SK-N-SH (cell line): ENCODE measurements at regions not wholly inside any gene's neighbourhood (a gene's known extent, or its start where the extent isn't known, plus 50 kb on each side); places are given as distances from the start of the nearest gene placed in this dataset.

Experiments
- CTCF ChIA-PET: fragments of 300-600, 350-600 bp; formaldehyde crosslinking; extraction: SDS; loops from one replicate; lab custom pipeline; 2021; lab: Yijun Ruan, JAX
- POLR2A ChIA-PET: fragments of 350-600 bp; sonication (Branson Sonifier 250); formaldehyde crosslinking; extraction: SDS; loops from one replicate; lab custom pipeline; 2020; ENCODE audit warnings: antibody characterized with exemption, inconsistent platforms; lab: Yijun Ruan, JAX
- DNase-seq: peaks from one replicate; pipeline ENCODE4 v3.0.0; 2012
- H2AFZ ChIP-seq: fragments of 200-600 bp; sonication (generic); 2 replicates; pipeline ENCODE4 v1.8.1; 2016; ENCODE audit warnings: antibody characterized with exemption, mild to moderate bottlenecking, low read depth
- H3F3A ChIP-seq: fragments of 200-600 bp; sonication (generic); replicated peaks from 2 replicates; pipeline ENCODE3; 2016; ENCODE audit warnings: antibody characterized with exemption, mild to moderate bottlenecking; ENCODE audit not compliant: insufficient read depth
- H3K27ac ChIP-seq, 2 experiments: fragments of 200-500 bp in 1 of 2; fragments of 200-600 bp in 1 of 2; sonication (Bioruptor generic) in 1 of 2; sonication (generic), shearing (Covaris generic) in 1 of 2; 2 replicates each; pipeline versions ENCODE4 v1.5.1 to v1.6.1; 2014 to 2016; ENCODE audit warnings: low read depth in 2 of 2, inconsistent platforms in 1 of 2, low read length in 1 of 2, mild to moderate bottlenecking in 1 of 2, mixed read lengths in 1 of 2
- H3K27me3 ChIP-seq: fragments of 200-600 bp; sonication (generic), shearing (Covaris generic); 2 replicates; pipeline ENCODE4 v1.6.1; 2016; ENCODE audit warnings: mixed run types; ENCODE audit not compliant: insufficient read depth
- H3K36me3 ChIP-seq, 2 experiments: fragments of 200-500 bp in 1 of 2; fragments of 200-600 bp in 1 of 2; sonication (Bioruptor generic) in 1 of 2; sonication (generic) in 1 of 2; replicated peaks in 1 of 2; 2 replicates each; pipeline versions ENCODE3 to v1.5.1; 2014 to 2016; ENCODE audit warnings: low read length in 1 of 2, mild to moderate bottlenecking in 1 of 2; ENCODE audit not compliant: insufficient read depth in 2 of 2, control insufficient read depth in 1 of 2
- H3K4me1 ChIP-seq, 2 experiments: fragments of 200-500 bp in 1 of 2; fragments of 200-600 bp in 1 of 2; sonication (Bioruptor generic) in 1 of 2; sonication (generic), shearing (Covaris generic) in 1 of 2; 2 replicates each; pipeline versions ENCODE4 v1.5.1 to v1.6.1; 2014 to 2016; ENCODE audit warnings: low read depth in 1 of 2, low read length in 1 of 2, mixed run types in 1 of 2; ENCODE audit not compliant: insufficient read depth in 2 of 2, control insufficient read depth in 1 of 2
- H3K4me2 ChIP-seq: fragments of 200-600 bp; sonication (generic), shearing (Covaris generic); 2 replicates; pipeline ENCODE4 v1.6.1; 2017; ENCODE audit warnings: mixed run types
- H3K4me3 ChIP-seq, 2 experiments: fragments of 200-500 bp in 1 of 2; fragments of 200-600 bp in 1 of 2; sonication (Bioruptor generic) in 1 of 2; sonication (generic), shearing (Covaris generic) in 1 of 2; 2 replicates each; pipeline versions ENCODE4 v1.5.1 to v1.8.1; 2014 to 2016; ENCODE audit warnings: low read depth in 2 of 2, inconsistent platforms in 1 of 2, low read length in 1 of 2, mild to moderate bottlenecking in 1 of 2, mixed read lengths in 1 of 2, moderate library complexity in 1 of 2
- H3K79me2 ChIP-seq: fragments of 200-600 bp; sonication (generic); 2 replicates; pipeline ENCODE4 v1.8.1; 2017; ENCODE audit warnings: mild to moderate bottlenecking; ENCODE audit not compliant: insufficient read depth
- H3K9ac ChIP-seq: fragments of 200-600 bp; sonication (generic); 2 replicates; pipeline ENCODE4 v1.6.1; 2017; ENCODE audit warnings: mixed run types
- H3K9me2 ChIP-seq: fragments of 200-600 bp; sonication (generic); 2 replicates; pipeline ENCODE4 v1.6.1; 2017; ENCODE audit warnings: mixed run types
- H3K9me3 ChIP-seq: fragments of 200-600 bp; sonication (generic); 2 replicates; pipeline ENCODE4 v1.6.1; 2017; ENCODE audit warnings: mixed run types, mild to moderate bottlenecking, moderate library complexity
- H4K20me1 ChIP-seq: fragments of 200-600 bp; sonication (generic); 2 replicates; pipeline ENCODE4 v1.6.1; 2017; ENCODE audit warnings: mild to moderate bottlenecking, mixed run types; ENCODE audit not compliant: insufficient read depth
- ELF1 ChIP-seq: IDR thresholded peaks from 2 replicates; pipeline ENCODE4 v1.4.0; 2012
- EP300 ChIP-seq, 2 experiments: IDR thresholded peaks; 2 replicates each; pipeline versions ENCODE4 v1.4.0 to v1.6.1; 2012; ENCODE audit warnings: borderline replicate concordance in 1 of 2, low read depth in 1 of 2, low read length in 1 of 2
- EZH2phosphoT487 ChIP-seq: fragments of 200-600 bp; sonication (generic); IDR thresholded peaks from 2 replicates; pipeline ENCODE4 v1.6.1; 2017; ENCODE audit warnings: low read depth, mixed run types, mild to moderate bottlenecking, antibody characterized with exemption, moderate library complexity, borderline replicate concordance
- FOXJ3 ChIP-seq: sonication (generic); formaldehyde crosslinking; IDR thresholded peaks from 2 replicates; pipeline ENCODE4 v1.5.1; 2020; ENCODE audit warnings: mild to moderate bottlenecking, missing genetic modification reagents
- GABPA ChIP-seq: IDR thresholded peaks from 2 replicates; pipeline ENCODE4 v1.4.0; 2012; ENCODE audit warnings: low read depth, mild to moderate bottlenecking
- GATA2 ChIP-seq: sonication (generic); formaldehyde crosslinking; IDR thresholded peaks from 2 replicates; pipeline ENCODE4 v1.5.0; 2020; ENCODE audit warnings: mild to moderate bottlenecking, missing genetic modification reagents
- JUND ChIP-seq: IDR thresholded peaks from 2 replicates; pipeline ENCODE4 v1.4.0; 2012
- MEF2A ChIP-seq: IDR thresholded peaks from 2 replicates; pipeline ENCODE4 v1.4.0; 2012; ENCODE audit warnings: low read depth, borderline replicate concordance
- POLR2AphosphoS5 ChIP-seq: IDR thresholded peaks from 2 replicates; pipeline ENCODE4 v1.6.1; 2012; ENCODE audit warnings: low read depth, low read length
- RAD21 ChIP-seq: IDR thresholded peaks from 2 replicates; pipeline ENCODE4 v1.6.1; 2012; ENCODE audit warnings: mild to moderate bottlenecking, low read length
- RCOR1 ChIP-seq: fragments of 150-350 bp; IDR thresholded peaks from 2 replicates; pipeline ENCODE4 v1.6.1; 2017; ENCODE audit warnings: antibody characterized with exemption, low read length
- SIN3A ChIP-seq: IDR thresholded peaks from 2 replicates; pipeline ENCODE4 v1.6.1; 2012; ENCODE audit warnings: low read depth, mild to moderate bottlenecking, low read length, moderate library complexity, borderline replicate concordance
- TAF1 ChIP-seq: IDR thresholded peaks from 2 replicates; pipeline ENCODE4 v1.6.1; 2012; ENCODE audit warnings: low read depth, mild to moderate bottlenecking, low read length, moderate library complexity, borderline replicate concordance
- TCF12 ChIP-seq: IDR thresholded peaks from 2 replicates; pipeline ENCODE4 v1.4.0; 2012
- WGBS: methylation state at CpG from one replicate; pipeline ENCODE4 v1.1.6; 2017; ENCODE audit warnings: low lambda C conversion rate; 5-methylcytosine and 5-hydroxymethylcytosine counted together
- TF ChIP-seq, protein P1 (sequence below): IDR thresholded peaks from 2 replicates; pipeline ENCODE4 v1.4.0; 2012; ENCODE audit warnings: low read depth, borderline replicate concordance
- TF ChIP-seq, protein P2 (sequence below): IDR thresholded peaks from 2 replicates; pipeline ENCODE4 v1.4.0; 2012; ENCODE audit warnings: low read depth
- TF ChIP-seq, protein P3 (sequence below): IDR thresholded peaks from 2 replicates; pipeline ENCODE4; 2012

DNA sequence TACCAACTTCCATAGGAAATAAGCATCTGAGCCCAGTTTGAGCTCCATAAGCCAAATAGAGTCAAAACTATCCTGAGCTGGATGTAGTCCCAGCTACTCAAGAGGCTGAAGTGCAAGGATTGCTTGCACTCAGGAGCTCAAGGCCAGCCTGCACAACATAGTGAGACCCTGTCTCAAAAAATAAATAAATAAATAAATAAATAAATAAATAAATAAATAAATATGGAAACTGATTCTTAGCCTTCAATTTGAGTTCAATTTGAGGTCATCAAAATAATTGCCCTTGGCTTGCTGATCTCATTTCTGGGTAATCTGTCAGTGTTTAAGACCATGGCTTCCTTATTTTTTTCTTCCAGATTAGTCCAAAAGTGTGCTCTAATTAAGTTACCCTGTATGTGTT is 184.9 kb upstream of the CDH20 start:
- no peak overlapping the region for H3K9ac ChIP-seq
- H3K27me3 ChIP-seq = no peaks in the 10 kb centered on the region
- H3K4me2 ChIP-seq = no peak overlapping the region
- no peaks in the 10 kb centered on the region for H3K9me2 ChIP-seq
- H3K79me2 ChIP-seq = no peaks in the 10 kb centered on the region
- TF ChIP-seq, protein P1, sequence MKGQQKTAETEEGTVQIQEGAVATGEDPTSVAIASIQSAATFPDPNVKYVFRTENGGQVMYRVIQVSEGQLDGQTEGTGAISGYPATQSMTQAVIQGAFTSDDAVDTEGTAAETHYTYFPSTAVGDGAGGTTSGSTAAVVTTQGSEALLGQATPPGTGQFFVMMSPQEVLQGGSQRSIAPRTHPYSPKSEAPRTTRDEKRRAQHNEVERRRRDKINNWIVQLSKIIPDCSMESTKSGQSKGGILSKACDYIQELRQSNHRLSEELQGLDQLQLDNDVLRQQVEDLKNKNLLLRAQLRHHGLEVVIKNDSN = no peak
- TF ChIP-seq GATA2 (no peak), MEF2A (no peak), ELF1 (no peak), EZH2phosphoT487 (no peak), POLR2AphosphoS5 (no peak), FOXJ3 (no peak), GABPA (no peak), TAF1 (no peak), EP300 (IDR thresholded peaks at IDR 0.05; ENCODE audit: borderline replicate concordance in 1 of 2, low read depth in 1 of 2, low read length in 1 of 2) (no peak), RAD21 (no peak), JUND (no peak)
- TF ChIP-seq, protein P2, sequence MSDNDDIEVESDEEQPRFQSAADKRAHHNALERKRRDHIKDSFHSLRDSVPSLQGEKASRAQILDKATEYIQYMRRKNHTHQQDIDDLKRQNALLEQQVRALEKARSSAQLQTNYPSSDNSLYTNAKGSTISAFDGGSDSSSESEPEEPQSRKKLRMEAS = no peak
- H4K20me1 ChIP-seq = no peaks in the 10 kb centered on the region
- H3K27ac ChIP-seq = no peak overlapping the region
- H3K4me3 ChIP-seq = no peak overlapping the region
- POLR2A ChIA-PET = no interaction called here
- no peaks in the 10 kb centered on the region for H3K4me1 ChIP-seq
- H3F3A ChIP-seq = no peaks in the 10 kb centered on the region
- H3K36me3 ChIP-seq = no peaks in the 10 kb centered on the region
- CTCF ChIA-PET = no interaction called here
- H2AFZ ChIP-seq = no peak overlapping the region
- H3K9me3 ChIP-seq = no peaks in the 10 kb centered on the region
- no peak for DNase-seq

DNA sequence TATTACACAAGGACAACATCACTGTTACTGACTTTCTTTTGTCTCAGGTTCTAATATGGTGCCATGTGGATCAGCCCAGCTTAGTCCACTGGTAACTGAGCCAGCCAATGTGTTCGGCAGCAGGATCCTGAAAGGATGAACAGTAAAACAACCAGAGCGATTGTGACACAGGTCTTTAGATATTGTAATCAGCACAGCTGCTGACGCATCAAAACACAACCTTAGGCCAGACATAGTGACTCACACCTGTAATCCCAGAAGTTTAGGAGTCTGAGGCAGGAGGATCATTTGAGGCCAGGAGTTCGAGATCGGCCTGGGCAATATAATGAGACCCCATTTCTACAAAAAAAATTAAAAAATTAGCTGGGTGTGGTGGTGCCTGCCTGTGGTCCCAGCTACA is 183.4 kb upstream of the CDH20 start:
- Histone ChIP-seq H2AFZ (no peak overlapping the region), H3K4me1 (no peaks in the 10 kb centered on the region), H3K9me3 (no peaks in the 10 kb centered on the region), H3K4me2 (no peak overlapping the region), H3K27ac (no peak overlapping the region), H3K9ac (no peak overlapping the region), H3K4me3 (no peak overlapping the region), H3F3A (no peaks in the 10 kb centered on the region), H4K20me1 (no peaks in the 10 kb centered on the region), H3K27me3 (no peaks in the 10 kb centered on the region), H3K79me2 (no peaks in the 10 kb centered on the region), H3K36me3 (no peaks in the 10 kb centered on the region), H3K9me2 (no peaks in the 10 kb centered on the region)
- 69% methylated on average over 5 of the region's 5 CpGs for WGBS
- no peak for DNase-seq
- POLR2A ChIA-PET = no interaction called here
- TF ChIP-seq SIN3A = no peak
- no peak for TF ChIP-seq TCF12
- TF ChIP-seq, protein P3, sequence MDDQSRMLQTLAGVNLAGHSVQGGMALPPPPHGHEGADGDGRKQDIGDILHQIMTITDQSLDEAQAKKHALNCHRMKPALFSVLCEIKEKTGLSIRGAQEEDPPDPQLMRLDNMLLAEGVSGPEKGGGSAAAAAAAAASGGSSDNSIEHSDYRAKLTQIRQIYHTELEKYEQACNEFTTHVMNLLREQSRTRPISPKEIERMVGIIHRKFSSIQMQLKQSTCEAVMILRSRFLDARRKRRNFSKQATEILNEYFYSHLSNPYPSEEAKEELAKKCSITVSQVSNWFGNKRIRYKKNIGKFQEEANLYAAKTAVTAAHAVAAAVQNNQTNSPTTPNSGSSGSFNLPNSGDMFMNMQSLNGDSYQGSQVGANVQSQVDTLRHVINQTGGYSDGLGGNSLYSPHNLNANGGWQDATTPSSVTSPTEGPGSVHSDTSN = no peak
- no peak for TF ChIP-seq RCOR1
- TF ChIP-seq, protein P1 = no peak
- CTCF ChIA-PET = no interaction called here
